Hepatic stellate cell (primary cell): ENCODE measurements at regions not wholly inside any gene's neighbourhood (a gene's known extent, or its start where the extent isn't known, plus 50 kb on each side); places are given as distances from the start of the nearest gene placed in this dataset.
"Not testable (repeated sequence)": the region's sequence is repeated elsewhere in the genome, so short reads cannot be mapped to it uniquely, and the experiment has no call there.

Source experiments
- DNase-seq: peaks from one replicate; pipeline ENCODE4 v3.0.0; 2011; ENCODE audit warnings: low spot score

DNA sequence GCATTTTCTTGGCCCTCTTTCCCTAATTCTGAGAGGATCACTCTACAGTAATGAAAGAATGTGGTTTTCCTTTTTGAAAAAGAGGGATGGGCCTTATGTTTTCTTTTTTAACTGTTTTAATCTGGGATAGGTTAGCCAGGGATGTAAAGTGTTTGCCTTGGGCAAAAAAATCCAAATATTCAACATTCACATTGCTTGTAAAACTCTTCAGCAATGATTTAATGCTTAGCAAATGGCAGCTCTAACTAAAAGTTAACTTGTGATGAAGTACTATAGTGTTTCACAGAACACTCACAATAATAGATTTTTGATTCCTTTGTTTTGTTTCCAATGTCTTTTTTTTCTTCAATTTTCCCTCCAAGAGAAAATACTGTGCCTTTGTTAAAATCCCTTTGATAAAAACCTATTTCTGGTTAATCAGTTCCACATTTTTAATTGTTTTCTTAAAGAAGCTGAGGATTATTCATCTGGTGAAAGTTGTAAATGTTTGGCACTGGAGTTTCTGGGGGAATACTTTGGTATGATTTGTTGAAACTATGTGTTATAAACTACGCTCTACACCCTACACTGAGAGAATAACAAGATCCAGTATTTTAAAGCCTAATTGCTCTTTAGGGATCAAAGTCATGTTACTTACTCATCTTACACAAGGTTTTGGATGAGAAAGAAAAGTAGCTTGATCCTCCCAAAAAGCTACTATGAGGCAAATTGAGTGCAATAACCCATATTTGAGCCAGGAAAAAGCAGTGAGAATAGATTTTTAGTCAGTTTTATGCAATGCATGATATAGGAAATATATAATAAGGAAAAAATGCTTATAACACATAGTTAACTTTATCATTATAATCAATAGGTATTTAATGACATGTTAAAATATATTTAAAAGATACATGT is 335.8 kb downstream of the EPHA7 start:
- DNase-seq, result no peak

DNA sequence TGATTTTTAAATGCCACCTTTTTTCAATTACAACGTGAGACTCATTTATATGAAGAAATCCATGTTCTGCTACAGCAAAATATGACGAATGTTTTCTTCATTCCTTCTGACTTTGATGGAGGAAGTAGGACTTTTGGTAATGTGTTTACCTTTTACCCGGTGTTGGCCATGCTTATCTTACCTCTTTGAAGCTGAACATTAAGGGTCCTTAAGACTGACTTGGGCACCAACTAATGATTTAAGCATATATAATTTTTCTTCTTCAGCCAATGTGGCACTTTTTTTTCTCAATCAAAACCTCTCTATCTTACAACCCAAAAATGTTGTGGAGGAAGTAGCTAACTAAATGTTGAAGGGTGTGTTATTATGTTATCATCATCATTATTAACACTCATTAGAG is 337.5 kb downstream of the EPHA7 start:
- DNase-seq, result no peak

DNA sequence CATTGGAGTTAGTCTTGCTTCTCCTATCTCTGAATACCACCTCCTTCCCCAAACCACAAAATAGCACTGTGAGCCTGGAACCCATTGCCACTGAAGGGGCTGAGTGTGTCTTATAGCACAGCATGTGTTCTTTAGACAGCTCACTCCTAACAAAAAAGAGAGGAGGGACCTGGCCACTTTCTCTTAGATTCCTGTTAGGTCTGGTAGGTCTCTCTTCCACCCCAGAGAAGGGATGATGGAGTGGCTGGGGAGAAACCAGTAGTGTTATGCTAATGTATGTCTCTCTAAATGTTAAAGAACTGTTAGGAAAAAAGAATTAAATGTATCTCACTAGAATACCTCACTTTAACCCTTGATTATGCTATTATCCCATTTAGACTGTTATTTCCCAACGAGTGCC is 340.3 kb downstream of the EPHA7 start:
- DNase-seq, result no peak

DNA sequence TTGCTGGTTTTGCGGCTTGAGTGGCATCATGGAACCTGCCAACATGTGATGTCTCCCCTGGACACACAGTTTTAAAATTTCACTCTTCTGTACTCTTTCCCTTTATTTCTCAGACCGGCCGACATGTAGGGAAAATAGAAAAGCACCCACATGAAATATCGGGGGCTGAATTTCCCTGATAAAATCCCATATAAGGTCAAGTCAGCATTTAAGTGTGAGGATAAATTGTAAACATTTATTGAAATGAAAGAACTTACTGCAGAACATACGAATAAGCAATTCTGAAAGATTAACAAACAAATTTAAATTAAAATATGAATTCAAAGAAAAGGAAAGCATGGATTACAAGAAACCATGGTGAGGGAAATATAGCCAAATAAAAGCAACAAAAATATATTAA is 345.5 kb downstream of the EPHA7 start:
- no peak for DNase-seq

DNA sequence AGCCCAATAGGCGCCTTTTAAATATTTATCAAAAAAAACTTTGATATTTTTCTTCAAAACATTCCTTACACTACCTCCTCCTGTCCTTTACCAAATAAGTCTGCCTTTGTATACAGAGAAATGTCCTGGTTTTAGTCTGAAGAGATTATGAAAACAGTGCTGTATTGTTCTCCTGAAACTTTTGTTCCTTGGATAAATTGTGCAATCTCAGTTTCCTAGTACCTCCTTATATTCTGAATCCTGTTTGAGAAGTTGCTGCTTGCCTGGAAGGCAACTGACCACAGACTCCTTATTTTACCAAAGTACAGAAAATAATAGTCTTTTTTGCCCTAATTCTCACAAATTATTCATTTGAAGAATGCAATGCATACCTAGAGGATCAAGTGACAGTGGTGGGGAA is 349.5 kb downstream of the EPHA7 start:
- DNase-seq, result no peak

DNA sequence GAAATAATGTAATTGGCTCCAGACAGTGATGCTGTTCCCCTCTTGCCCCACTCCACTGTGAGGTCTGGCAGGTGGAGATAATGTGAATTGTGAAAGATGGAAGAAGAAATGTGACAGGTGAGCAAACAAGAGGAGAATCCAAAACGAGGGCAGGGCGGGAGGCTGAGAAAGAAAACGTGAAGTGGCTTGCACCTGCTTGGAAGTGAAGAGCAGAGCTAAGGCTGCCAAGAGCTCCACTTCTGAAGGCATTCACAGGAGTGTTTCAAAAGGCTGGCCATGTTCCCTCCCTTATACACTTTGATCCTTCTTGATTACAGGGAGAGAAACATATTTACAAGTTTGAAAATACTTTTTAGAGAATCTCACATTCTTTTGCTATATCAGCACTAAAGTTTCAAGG is 359.4 kb downstream of the EPHA7 start:
- no peak for DNase-seq

DNA sequence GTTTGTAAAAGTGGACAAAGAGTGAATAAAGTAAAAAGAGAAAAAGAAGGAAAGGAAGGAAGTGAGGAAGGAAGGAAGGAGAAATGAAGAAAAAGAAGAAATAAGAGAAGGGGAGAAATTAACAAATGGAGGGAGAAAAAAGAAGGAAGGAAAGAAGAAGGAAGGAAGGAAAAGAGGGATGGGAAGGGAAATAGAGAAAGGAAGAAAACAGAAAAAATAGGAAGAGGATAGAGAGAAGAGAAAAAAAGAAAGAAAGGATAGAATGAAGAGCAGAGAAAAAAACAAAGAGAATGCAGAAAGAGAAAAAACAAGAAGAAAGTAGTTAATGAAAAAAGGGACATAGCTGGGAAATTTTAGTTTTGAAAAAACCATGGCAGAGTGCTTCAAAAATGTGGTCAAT is 361.8 kb downstream of the EPHA7 start:
- DNase-seq, result no peak

DNA sequence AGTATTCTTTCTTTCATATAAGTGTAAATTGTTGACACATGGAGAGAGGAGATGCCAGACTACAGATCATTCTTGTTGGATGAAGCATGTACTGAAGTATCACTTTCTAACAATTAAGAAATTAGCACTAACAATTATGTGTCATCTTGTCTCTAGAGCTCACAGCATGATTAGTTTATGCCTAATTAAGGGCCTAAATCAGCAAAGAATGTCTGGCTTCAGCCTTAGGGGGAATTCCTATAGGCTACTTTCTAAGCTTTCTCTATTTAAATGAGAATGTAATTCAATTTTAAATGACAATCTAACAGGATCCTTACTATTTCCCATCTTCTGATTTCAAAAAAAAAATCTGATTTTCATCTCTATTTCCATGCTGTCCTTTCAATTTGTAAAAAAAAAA is 371.0 kb downstream of the EPHA7 start:
- no peak for DNase-seq

DNA sequence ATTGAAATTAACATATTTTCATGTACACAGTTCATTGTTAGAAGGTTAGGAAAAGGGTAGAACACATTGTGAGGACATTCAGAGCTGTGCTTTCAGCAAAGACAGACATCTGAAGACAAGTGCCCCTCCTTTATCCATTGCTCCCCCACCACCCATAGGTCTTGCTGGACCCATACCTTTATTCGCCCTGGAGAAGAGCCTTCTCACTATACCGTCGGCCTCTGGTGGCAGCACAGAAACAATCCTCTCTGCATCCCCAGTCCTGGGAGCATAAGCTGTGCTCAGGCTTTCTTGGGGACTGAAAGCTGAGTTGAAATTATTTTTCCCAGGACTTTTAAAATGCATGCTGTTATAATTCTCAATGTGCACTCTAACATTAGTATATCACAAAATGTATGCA is 372.3 kb downstream of the EPHA7 start:
- no peak for DNase-seq

DNA sequence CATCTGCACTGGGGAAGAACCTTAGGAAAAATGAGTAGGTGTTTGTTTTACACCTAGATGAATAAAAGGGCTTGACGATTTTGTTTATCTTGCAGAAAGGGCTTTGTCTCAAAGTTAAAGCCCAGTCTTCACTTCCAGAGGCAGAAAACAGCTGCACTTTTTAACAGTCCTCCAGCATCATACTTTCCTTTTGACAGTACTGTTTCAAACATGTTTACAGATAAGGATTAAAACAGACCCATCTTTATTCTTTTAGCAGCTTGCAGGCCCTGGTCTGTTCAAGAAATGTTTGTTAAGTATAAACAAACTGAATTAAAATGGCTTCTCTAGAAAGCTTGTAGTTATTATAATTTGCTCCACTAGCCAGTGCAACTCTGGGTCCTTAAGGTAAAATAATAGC is 374.2 kb downstream of the EPHA7 start:
- no peak for DNase-seq

DNA sequence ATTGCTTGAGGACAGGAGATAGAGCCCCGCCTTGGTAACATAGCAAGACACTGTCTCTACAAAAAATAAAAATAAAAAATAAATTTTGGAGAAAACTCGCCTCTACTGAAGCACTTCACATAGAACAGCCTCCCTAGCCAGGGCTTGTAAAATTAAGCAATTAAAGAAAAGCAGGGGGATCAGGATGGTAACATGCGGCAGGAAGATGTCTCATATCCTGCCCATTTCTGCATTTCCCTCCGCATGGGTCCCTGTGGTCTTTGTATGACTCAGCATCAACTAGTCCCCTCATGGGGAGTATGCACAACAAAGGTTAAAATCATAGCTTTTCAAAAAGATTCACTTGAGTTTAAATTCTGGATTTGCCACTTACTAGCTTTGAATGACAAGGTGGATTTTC is 379.0 kb downstream of the EPHA7 start:
- DNase-seq, result no peak

DNA sequence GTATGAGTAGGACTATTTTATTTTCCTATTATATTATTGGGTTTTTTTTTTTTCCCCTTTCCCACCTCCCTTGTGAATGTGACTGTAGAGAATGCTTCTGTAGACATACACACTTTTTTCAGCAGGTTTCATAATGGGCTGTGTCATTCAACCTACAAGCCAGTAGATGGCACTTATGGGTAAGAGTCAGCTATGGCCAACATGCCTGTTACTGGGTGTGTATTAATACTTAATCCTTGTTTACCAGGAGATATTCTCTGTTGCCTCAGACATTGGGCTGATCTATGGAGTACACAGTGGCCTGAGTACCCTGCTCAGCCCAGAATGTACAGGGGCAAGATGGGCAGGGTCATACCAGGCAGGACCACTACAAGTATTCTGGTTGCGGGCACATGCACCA is 382.5 kb downstream of the EPHA7 start:
- no peak for DNase-seq

DNA sequence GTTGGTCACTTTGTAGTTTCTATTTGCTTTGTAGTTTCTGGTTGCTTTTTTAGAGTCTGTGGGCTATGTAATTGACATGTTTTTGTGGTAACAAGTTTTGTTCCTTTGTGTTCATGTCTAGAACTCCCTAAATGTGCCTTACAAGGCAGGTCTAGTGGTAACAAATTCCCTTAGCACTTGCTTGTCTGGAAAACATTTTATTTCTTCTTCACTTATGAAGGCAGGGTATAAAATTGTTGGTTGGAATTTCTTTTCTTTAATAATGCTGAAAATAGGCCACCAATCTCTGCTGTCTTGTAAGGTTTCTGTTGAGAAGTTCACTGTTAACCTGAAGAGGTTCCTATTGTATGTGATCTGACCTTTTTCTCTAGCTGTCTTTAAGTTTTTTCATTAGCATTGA is 383.6 kb downstream of the EPHA7 start:
- no peak for DNase-seq

DNA sequence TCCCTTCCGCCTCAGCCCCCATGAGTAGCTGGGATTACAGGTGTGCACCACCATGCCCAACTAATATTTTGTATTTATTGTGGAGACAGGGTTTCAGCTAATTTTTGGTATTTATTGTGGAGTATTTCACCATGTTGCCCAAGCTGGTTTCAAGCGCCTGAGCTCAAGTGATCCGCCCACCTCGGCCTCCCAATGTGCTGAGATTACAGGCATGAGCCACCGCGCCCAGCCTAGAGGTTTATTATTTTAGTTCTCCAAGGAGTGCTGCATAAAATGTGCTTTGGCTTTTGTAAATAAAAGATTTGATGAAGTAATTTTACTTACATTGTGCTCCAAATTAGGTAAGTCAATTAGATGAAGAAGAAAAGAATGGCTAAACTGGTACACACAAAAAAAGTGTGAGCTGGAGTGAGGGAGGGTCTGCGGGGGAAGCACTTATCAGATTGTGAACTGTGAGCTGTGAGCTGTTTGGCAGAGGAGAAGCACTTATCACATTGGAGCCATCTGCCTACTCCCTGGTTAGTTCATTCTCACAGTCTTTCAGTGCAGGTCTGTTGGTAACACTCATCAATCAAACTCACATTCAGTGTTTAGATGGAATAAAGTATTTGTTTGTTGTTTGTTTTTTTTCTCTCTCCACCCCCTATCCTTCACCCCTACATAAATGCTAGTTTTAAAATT is 398.0 kb downstream of the EPHA7 start:
- DNase-seq, result no peak

DNA sequence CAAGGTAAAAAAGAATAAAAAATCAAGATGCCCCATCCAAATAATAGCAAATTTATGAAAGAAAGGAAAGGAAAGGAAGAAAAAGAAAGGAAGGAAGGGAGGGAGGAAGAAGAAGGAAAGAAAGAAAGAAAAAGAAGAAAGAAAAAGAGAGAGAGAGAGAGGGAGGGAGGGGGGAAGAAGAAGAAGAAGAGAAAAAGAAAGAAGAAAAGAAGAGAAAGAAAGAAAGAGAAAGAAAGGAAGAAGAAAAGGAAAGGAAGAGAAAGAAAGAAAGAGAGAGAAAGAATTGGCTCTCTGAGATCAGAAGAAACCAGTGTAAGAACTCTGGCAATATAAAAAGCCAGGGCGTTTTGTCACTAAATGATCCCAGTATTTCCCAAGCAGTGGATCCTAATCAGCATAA is 401.7 kb downstream of the EPHA7 start:
- no peak for DNase-seq

DNA sequence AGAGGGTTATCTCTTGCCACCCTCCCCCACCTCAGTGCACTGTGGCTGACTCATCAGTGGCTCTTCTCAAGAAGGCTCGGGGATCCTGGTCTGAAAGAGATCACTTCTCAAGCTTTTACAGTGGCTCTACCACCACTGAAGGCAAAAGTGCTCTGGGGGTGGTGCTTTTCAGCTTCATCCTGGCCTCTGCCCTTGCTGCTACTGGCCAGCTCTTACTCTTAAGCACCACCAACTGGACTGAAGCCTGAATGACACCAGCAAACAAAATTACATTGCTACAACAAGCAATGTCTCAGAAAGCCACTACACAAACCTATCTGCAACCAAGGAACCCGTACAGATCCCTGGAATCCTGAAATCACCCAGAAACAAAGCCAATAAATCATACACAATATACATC is 402.1 kb downstream of the EPHA7 start:
- DNase-seq, result no peak

DNA sequence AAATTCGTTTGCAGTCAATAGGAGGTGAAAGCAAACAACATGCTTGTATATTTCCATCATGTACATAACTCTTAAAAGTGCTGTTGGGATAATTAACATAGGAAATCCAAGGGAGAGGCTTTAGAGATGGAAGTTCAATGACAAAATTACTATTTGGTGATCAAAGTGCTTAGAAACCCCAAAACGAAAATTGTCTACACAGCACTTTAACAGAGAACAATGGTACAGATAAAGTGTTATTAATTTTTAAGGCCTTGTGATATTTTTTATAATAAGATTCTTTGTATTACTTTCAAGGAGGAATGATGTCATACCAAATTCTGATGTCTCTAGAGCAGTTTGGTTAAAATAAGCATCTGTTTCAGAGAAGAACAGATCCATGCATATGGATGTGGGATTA is 406.3 kb downstream of the EPHA7 start:
- DNase-seq, result no peak

DNA sequence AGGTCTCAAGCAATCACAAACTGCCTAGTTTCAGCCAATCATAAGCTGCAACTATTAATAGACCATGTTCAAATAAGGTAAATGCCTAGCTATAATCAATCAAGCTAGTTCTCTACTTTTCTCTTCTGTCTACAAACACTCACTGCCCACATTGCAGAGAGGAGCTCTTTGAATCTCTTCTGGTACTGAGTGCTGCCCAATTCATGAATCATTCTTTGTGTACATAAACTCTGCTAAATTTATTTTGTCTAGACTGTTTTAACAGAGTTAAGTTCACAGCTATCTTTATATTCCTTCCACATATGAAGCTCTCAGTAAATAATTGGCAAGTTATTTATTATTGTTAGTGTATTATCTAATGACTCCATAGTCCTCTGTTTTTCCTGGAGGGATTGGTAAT is 411.0 kb downstream of the EPHA7 start:
- DNase-seq, result no peak

DNA sequence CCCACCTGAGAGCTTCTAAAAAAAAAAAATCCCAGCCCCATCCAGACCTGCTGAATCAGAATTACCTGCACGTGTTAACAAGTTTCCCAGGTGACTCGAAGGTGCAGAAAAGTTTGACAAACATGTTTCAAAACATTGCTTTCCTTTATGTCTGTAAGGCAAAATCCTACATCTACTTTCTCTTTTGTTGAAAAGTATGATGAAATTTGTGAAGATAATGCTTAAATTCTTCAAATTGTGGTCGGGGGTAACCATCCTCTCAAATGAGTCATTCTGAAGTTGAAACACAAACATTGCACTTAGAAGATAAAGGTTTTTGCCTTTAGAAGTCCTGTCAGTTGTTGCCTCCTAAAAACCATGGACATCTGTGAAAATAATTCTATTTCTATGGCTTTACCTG is 429.7 kb downstream of the EPHA7 start:
- DNase-seq, result no peak

DNA sequence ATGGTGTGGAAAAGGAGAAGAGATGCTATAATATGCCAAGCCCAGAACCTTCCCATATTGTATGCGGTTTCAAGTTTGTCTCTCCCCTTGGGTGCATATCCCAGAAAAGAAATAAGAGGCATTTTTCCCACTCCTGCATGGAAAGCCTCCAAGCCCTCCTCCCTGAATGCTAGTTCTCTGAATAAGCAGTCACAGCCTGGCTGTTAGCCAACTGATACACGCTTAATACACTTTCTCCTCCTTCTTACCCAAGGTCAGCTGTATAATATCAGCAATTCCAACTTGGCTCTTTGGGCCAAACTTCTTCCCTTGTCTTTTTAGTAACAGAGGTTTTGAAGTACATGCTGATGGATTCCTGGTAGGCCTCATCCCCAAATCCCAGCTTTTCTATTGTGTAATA is 440.1 kb downstream of the EPHA7 start:
- no peak for DNase-seq

DNA sequence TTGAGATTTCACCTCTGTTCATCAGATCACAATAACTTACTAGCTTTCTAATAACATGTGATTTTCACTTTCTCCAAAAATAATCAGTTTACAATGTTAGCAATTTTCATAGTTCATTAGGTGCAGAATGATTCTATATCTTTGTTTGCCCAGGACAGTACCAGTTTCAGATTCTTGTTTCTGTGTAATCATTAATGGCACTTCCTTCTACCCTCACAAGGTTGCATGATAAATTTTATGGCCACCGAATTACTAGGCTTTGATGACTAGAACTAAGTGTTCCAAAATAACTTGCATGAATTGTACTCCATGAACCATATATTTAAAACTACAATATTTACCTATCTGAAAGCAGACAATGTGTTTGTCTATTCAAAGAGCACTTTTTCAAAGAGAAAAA is 442.3 kb downstream of the EPHA7 start:
- DNase-seq, result no peak

DNA sequence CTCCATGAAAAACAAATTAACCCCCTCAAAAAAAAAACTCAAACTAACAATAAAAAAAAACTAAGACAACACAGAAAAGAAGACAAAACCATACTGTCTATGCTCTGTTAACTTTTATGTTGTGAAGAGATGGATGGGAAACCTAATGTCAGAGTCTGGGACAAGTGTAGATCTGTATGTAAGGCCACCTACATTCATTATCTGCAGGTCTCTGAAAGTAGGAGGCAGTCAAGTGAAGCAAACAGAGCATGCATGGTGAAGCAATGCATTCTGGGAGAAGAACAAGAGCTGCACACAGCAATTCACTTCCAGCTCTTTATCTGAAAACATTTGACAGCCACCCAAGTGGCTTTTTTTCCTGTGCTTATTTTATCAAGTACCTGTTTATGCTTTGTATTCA is 452.0 kb downstream of the EPHA7 start:
- DNase-seq, result no peak

DNA sequence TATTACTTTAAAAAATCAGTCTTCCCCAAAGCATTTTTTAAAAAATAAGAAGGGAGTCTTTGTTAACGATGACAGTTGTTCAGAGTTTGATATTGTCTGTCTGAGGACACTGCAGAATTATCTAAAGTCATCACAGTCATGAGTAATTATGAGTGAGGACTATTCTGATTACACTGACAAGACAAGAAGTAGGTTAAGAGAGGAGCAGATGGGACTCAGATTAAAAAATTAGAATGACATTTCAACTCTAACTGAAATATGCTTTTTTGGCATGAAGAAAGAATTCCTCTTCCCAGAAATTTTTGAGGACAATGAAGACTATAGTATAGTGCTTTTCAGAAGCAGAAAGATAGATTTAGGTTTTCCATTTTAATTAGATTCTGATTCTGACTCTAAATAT is 456.5 kb downstream of the EPHA7 start:
- no peak for DNase-seq

DNA sequence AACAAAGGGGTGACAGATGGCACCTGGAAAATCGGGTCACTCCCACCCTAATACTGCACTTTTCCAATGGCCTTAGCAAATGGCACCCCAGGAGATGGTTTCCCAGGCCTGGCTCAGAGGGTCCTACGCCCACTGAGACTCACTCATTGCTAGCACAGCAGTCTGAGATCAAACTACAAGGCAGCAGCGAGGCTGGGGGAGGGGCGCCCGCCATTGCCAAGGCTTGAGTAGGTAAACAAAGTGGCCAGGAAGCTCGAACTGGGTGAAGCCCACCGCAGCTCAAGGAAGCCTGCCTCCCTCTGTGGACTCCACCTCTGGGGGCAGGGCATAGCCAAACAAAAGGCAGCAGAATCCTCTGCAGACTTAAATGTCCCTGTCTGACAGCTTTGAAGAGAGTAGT is 467.2 kb downstream of the EPHA7 start:
- not testable (repeated sequence) for DNase-seq
